Dermis blood vessel endothelial cell (primary cell): ENCODE measurements at regions not wholly inside any gene's neighbourhood (a gene's known extent, or its start where the extent isn't known, plus 50 kb on each side); places are given as distances from the start of the nearest gene placed in this dataset.
"Not testable (repeated sequence)": the region's sequence is repeated elsewhere in the genome, so short reads cannot be mapped to it uniquely, and the experiment has no call there.

Experiments
- DNase-seq: peaks from one replicate; pipeline ENCODE4 v3.0.0; 2010

DNA sequence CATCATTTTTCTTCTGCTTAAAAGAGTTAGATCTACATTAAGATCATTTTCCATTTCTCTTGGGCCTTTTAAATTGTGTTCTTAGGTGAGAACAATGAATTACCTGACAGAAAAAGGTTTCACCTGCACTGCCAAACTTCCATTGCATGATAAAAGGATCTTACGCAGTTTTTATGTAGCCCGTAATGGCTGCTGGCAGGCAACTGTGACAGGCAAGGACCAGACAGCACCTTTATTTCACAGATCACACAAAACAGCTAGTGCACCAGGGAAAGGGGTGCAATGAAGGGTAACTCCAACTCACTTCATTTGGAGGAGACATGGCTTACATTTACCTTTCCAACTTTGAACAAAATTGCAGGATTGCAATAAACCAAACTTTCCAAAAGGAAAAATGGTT lies 159.8 kb downstream of the SLITRK1 start:
- DNase-seq, result no peak

- DNase-seq, result no peak
These were observed 166.2 kb downstream of the SLITRK1 start for GRCh38 chr13:83716121-83716520.

GRCh38 chr13:83714236-83714635 lies 168.0 kb downstream of the SLITRK1 start:
- DNase-seq, result no peak

DNA sequence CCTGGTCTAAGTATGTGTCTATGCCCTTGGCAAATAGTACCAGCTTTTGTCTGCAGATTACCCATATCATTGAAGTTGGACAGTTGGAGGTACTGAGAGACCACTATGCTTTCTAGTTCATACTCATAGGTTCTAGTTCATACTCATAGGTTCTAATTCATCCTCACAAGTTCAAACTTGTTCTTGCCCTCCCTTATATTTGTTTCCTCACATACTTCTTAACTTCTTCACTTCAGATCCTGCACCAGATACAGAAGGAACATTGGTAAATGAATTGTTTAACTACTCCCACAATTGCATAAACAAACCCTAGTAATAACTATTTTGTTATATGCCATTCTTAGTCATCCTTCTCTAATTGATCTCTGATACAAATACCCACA lies 172.2 kb downstream of the SLITRK1 start:
- no peak for DNase-seq

GRCh38 chr13:83709426-83710132 lies 172.7 kb downstream of the SLITRK1 start:
- DNase-seq, result no peak

GRCh38 chr13:83702021-83702420 lies 180.3 kb downstream of the SLITRK1 start:
- no peak for DNase-seq

- DNase-seq, result no peak
These were observed 189.5 kb downstream of the SLITRK1 start for GRCh38 chr13:83692800-83693199.

- no peak for DNase-seq
These were observed 190.3 kb downstream of the SLITRK1 start for GRCh38 chr13:83691966-83692365.

- DNase-seq, result no peak
These were observed 200.7 kb downstream of the SLITRK1 start for GRCh38 chr13:83681547-83681946.

DNA sequence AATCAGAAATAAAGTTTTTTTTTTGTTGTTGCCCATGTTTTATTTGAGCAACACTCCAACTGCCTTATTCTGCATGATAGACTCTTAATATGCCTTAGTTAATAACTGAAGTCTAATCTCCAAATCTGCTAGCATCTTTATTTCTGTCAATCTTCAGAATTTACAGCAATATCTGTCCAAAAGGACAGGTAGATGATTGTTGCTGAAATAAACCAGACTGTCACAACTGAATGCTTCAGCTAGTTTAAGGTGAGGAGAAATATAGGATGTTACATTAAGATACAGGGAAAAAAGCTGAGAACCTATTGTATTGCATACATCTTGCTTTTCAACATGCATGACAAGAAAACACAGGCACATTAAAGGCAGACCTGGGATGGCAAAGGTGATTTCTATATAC lies 204.3 kb downstream of the SLITRK1 start:
- no peak for DNase-seq

- no peak for DNase-seq
These were observed 209.7 kb downstream of the SLITRK1 start for GRCh38 chr13:83672612-83673011.

DNA sequence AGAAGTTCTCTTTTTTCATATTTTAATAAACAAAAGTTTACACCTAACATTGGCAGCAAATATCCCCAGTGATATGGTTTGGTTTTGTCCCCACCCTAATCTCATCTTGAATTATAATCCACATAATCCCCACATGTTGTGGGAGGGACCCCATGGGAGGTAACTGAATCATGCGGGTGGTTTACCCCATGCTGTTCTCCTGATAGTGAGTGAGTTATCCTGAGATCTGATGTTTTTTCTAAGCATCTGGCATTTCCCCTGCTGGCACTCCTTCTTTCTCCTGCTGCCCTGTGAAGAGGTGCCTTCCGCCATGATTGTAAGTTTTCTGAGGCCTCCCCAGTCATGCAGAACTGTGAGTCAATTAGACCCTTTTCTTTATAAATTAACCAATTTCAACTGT lies 214.7 kb downstream of the SLITRK1 start:
- DNase-seq, result no peak

DNA sequence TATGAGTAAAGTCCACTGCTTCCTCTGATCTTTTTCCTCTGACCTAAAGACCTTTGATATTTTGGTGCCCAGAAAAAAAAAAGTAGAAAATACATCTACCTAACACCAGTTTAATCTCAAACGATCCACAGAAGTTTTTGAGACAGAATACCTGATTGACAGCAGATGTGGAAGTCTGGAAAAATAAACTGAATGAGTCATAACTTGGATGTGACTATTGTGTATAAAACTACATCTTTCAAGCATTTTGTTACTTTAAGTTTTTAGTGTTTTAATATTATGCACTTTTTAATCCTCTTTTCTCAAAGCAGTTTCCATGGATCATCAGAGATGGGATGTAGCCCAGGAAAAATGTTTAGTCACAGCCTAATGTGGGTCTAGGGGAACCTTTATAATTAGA lies 216.1 kb downstream of the SLITRK1 start:
- DNase-seq, result no peak

- DNase-seq, result no peak
These were observed 225.0 kb downstream of the SLITRK1 start for GRCh38 chr13:83657281-83657680.

DNA sequence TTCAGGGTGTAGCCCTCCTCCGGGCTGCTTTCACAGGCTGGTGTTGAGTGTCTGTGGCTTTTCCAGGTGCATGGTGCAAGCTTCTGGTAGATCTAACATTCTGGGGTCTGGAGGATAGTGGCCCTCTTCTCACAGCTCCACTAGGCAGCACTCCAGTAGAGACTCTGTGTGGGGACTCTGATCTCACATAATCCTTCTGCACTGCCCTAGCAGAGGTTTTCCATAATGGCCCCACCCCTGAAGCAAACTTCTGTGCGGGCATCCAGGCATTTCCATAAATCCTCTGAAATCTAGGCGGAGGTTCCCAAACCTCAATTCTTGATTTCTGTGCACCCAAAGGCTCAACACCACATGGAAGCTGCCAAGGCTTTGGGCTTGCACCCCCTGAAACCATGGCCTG lies 239.7 kb downstream of the SLITRK1 start:
- not testable (repeated sequence) for DNase-seq

DNA sequence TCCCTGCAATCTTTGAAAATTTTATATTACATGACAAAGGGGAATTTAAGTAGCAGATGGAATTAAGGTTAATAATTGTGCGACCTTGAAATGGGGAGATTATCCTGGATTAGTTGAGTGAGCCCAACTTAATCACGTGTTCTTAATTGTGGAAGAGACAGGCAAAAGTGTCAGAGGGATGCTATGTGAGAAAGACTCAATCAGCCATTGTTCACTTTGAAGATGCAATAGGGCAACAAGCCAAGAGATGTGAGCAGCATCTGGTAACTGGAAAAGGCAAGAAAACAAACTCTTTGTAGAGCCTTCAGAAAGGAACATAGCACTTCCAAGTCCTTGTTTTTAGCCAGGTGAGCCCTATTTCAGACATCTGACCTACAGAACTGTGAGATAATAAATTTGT lies 247.7 kb downstream of the SLITRK1 start:
- no peak for DNase-seq

- DNase-seq, result no peak
These were observed 248.5 kb downstream of the SLITRK1 start for GRCh38 chr13:83633746-83634145.

DNA sequence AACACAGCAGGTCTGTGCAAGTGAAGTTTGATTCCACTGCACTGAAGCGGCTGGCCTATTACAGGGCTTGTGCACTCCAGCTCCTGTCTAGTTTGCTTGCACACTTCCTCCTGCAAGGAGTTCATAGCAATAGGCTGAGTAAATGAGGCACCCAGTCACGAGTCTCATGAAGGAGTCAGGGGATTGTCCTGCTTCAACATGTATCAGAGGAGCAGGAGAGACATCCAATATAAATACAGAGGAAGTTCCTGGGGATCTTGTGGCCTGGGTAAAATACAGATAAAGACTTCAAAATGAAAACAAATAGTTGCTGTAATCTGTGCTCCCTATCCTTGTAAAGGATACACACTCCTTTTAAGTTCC lies 259.9 kb downstream of the SLITRK1 start:
- no peak for DNase-seq

DNA sequence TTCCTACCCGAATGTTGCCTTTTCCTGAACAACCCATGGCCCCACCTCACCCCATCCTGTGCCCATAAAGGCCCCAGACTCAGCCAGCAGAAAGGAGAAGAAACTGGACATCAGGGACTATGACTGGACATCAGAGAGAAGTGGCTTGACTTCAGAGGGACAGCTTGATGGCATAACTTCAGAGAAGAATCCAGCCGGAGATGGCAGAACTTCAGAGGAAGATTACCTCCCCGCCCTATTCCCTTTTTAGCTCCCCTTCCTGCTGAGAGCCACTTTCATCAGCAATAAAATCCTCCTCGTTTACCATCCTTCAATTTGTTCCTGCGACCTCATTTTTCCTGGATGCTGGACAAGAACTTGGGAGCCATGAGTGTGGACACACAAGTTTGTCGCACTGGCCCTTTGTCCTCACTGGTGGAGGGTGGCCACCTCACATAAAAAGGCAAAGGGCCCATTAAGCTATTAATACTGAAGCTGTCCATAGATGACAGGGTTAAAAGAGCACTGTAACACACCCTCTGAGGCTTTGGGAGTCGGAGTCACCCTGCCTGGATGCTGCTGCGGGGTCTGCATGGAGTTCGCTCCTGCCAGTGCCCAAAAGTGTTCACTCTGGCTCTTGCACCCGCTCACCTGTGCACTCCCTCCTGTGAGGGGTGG lies 260.4 kb downstream of the SLITRK1 start:
- DNase-seq, result no peak

GRCh38 chr13:83620530-83621220 lies 261.6 kb downstream of the SLITRK1 start:
- no peak for DNase-seq

DNA sequence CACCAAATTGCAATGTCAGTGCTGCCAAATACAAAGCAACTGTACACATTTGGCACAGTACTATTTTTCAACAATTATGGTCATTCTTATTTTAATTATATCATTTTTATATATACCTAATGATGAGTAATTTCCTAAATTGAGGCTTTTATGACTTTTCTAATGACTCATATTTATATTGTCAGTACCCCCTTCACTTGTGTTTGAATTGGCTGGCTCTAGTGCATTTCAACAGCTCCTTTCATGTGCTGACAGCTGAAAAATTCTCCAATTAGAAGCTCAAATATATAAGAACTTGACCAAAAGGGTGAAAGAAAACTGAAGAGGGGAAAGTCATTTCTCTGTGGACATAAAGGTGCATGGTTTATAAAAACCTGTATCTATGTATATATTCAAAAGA lies 263.3 kb downstream of the SLITRK1 start:
- no peak for DNase-seq

- DNase-seq, result no peak
These were observed 268.8 kb downstream of the SLITRK1 start for GRCh38 chr13:83613524-83613923.

GRCh38 chr13:83601539-83601938 lies 280.7 kb downstream of the SLITRK1 start:
- DNase-seq, result no peak

DNA sequence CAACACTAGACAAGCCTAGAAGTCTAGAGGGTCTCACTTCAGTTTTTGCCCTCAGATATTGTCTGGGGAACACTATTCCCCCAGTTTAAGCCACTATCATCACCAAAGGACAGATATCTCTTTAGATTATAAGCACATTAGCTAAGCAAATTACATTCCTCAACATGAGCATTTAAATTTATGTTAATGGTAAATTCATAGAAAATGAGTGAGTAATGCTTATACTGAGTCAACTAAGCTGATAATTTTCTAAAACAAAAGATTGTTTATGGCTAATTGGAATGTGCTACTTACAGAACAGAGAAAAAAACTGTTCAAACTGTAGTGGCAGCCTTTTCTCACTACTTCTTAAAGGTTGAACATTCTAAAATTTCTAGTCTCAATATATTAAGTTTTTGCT lies 290.2 kb downstream of the SLITRK1 start:
- no peak for DNase-seq
